ENCODE measurements at regions not wholly inside any gene's neighbourhood (a gene's known extent, or its start where the extent isn't known, plus 50 kb on each side); places are given as distances from the start of the nearest gene placed in this dataset.

GRCh38 chr21:28632755-28633408, 359.8 kb downstream of the LTN1 start:
- no peaks in the 10 kb centered on the region for H4K20me1 ChIP-seq (ENCODE audit: low read depth, low read length)
- no peak overlapping the region for H3K4me2 ChIP-seq (ENCODE audit: low read depth, low read length, poor library complexity, severe bottlenecking)
- no peaks in the 10 kb centered on the region for H3K36me3 ChIP-seq (ENCODE audit: low read length)
- no peak overlapping the region for H2AFZ ChIP-seq (ENCODE audit: low read depth, low read length, severe bottlenecking)
- no peak overlapping the region for H3K27ac ChIP-seq (ENCODE audit: low read depth, low read length)
- TF ChIP-seq CTCF (IDR thresholded peaks at IDR 0.05; ENCODE audit: insufficient read depth, low read length, poor library complexity, severe bottlenecking) (no peak), EZH2phosphoT487 (conservative IDR thresholded peaks at IDR 0.05; ENCODE audit: low read length) (no peak)
- H3K9me2 ChIP-seq (replicated peaks; ENCODE audit: insufficient read depth, low read length) = no peaks in the 10 kb centered on the region
- H3K4me3 ChIP-seq (ENCODE audit: insufficient read depth, low read length, poor library complexity, severe bottlenecking) = no peak overlapping the region
- no peaks in the 10 kb centered on the region for H3K79me2 ChIP-seq (ENCODE audit: insufficient read depth, low read length)
- no peaks in the 10 kb centered on the region for H3K27me3 ChIP-seq (ENCODE audit: low read length)
- no peak overlapping the region for H3K9ac ChIP-seq (ENCODE audit: low read length)
- H3K9me3 ChIP-seq (ENCODE audit: insufficient read depth, low read length) = no peaks in the 10 kb centered on the region
- no peaks in the 10 kb centered on the region for H3F3A ChIP-seq (ENCODE audit: insufficient read depth)

GRCh38 chr21:28627691-28628090, 365.0 kb downstream of the LTN1 start:
- TF ChIP-seq CTCF (IDR thresholded peaks at IDR 0.05; ENCODE audit: insufficient read depth, low read length, poor library complexity, severe bottlenecking) = no peak
- TF ChIP-seq EZH2phosphoT487 (conservative IDR thresholded peaks at IDR 0.05; ENCODE audit: low read length) = no peak
- H3F3A ChIP-seq (ENCODE audit: insufficient read depth) = no peaks in the 10 kb centered on the region
- H3K36me3 ChIP-seq (ENCODE audit: low read length) = no peaks in the 10 kb centered on the region
- H3K9me3 ChIP-seq (ENCODE audit: insufficient read depth, low read length) = no peaks in the 10 kb centered on the region
- no peak overlapping the region for H3K27ac ChIP-seq (ENCODE audit: low read depth, low read length)
- H3K9me2 ChIP-seq (replicated peaks; ENCODE audit: insufficient read depth, low read length) = no peaks in the 10 kb centered on the region
- no peak overlapping the region for H2AFZ ChIP-seq (ENCODE audit: low read depth, low read length, severe bottlenecking)
- no peak overlapping the region for H3K4me3 ChIP-seq (ENCODE audit: insufficient read depth, low read length, poor library complexity, severe bottlenecking)
- H3K27me3 ChIP-seq (ENCODE audit: low read length) = no peaks in the 10 kb centered on the region
- no peak overlapping the region for H3K9ac ChIP-seq (ENCODE audit: low read length)
- H3K4me2 ChIP-seq (ENCODE audit: low read depth, low read length, poor library complexity, severe bottlenecking) = no peak overlapping the region
- H4K20me1 ChIP-seq (ENCODE audit: low read depth, low read length) = no peaks in the 10 kb centered on the region
- H3K79me2 ChIP-seq (ENCODE audit: insufficient read depth, low read length) = no peaks in the 10 kb centered on the region

GRCh38 chr21:28627261-28627660, 365.4 kb downstream of the LTN1 start:
- Histone ChIP-seq H2AFZ (ENCODE audit: low read depth, low read length, severe bottlenecking) (no peak overlapping the region), H3K79me2 (ENCODE audit: insufficient read depth, low read length) (no peaks in the 10 kb centered on the region), H3K27me3 (ENCODE audit: low read length) (no peaks in the 10 kb centered on the region), H4K20me1 (ENCODE audit: low read depth, low read length) (no peaks in the 10 kb centered on the region), H3K36me3 (ENCODE audit: low read length) (no peaks in the 10 kb centered on the region), H3F3A (ENCODE audit: insufficient read depth) (no peaks in the 10 kb centered on the region), H3K9me2 (replicated peaks; ENCODE audit: insufficient read depth, low read length) (no peaks in the 10 kb centered on the region), H3K9me3 (ENCODE audit: insufficient read depth, low read length) (no peaks in the 10 kb centered on the region), H3K27ac (ENCODE audit: low read depth, low read length) (no peak overlapping the region), H3K4me2 (ENCODE audit: low read depth, low read length, poor library complexity, severe bottlenecking) (no peak overlapping the region), H3K9ac (ENCODE audit: low read length) (no peak overlapping the region), H3K4me3 (ENCODE audit: insufficient read depth, low read length, poor library complexity, severe bottlenecking) (no peak overlapping the region)
- TF ChIP-seq EZH2phosphoT487 (conservative IDR thresholded peaks at IDR 0.05; ENCODE audit: low read length) = no peak
- no peak for TF ChIP-seq CTCF (IDR thresholded peaks at IDR 0.05; ENCODE audit: insufficient read depth, low read length, poor library complexity, severe bottlenecking)
